ENCODE measurements at regions not wholly inside any gene's neighbourhood (a gene's known extent, or its start where the extent isn't known, plus 50 kb on each side); places are given as distances from the start of the nearest gene placed in this dataset.
"Not testable (repeated sequence)": the region's sequence is repeated elsewhere in the genome, so short reads cannot be mapped to it uniquely, and the experiment has no call there.

- no peak for DNase-seq
Measured at GRCh38 chr5:17690473-17690872, 56.2 kb downstream of the TAF11L14 start.

- DNase-seq, result no peak
Measured at GRCh38 chr5:17691762-17692161, 57.5 kb downstream of the TAF11L14 start.

GRCh38 chr5:17694371-17694770 lies 60.1 kb downstream of the TAF11L14 start:
- no peak for DNase-seq

- no peak for DNase-seq
Measured at GRCh38 chr5:17694914-17695313, 60.7 kb downstream of the TAF11L14 start.

GRCh38 chr5:17696627-17697026 lies 62.4 kb downstream of the TAF11L14 start:
- DNase-seq, result no peak

GRCh38 chr5:17697671-17698070 lies 63.4 kb downstream of the TAF11L14 start:
- DNase-seq, result no peak

- DNase-seq, result no peak
Measured at GRCh38 chr5:17709011-17709710, 74.9 kb downstream of the TAF11L14 start.

- DNase-seq, result no peak
Measured at GRCh38 chr5:17713301-17713700, 79.0 kb downstream of the TAF11L14 start.

GRCh38 chr5:17714186-17714585 lies 79.9 kb downstream of the TAF11L14 start:
- DNase-seq, result no peak

GRCh38 chr5:17719592-17719991 lies 85.3 kb downstream of the TAF11L14 start:
- DNase-seq, result no peak

GRCh38 chr5:17720071-17720470 lies 85.8 kb downstream of the TAF11L14 start:
- DNase-seq, result no peak

GRCh38 chr5:17723876-17724275 lies 89.6 kb downstream of the TAF11L14 start:
- DNase-seq, result no peak

- no peak for DNase-seq
Measured at GRCh38 chr5:17727098-17727497, 92.8 kb downstream of the TAF11L14 start.

GRCh38 chr5:17730421-17730820 lies 96.2 kb downstream of the TAF11L14 start:
- no peak for DNase-seq

- DNase-seq, result no peak
Measured at GRCh38 chr5:17732351-17732923, 98.2 kb downstream of the TAF11L14 start.

- DNase-seq, result no peak
Measured at GRCh38 chr5:17734011-17734410, 99.8 kb downstream of the TAF11L14 start.

GRCh38 chr5:17735761-17736160 lies 101.5 kb downstream of the TAF11L14 start:
- no peak for DNase-seq

- no peak for DNase-seq
Measured at GRCh38 chr5:17737092-17737491, 102.8 kb downstream of the TAF11L14 start.

- DNase-seq, result no peak
Measured at GRCh38 chr5:17738446-17738845, 104.2 kb downstream of the TAF11L14 start.

- no peak for DNase-seq
Measured at GRCh38 chr5:17743580-17744435, 109.5 kb downstream of the TAF11L14 start.

GRCh38 chr5:17748201-17748600 lies 113.9 kb downstream of the TAF11L14 start:
- DNase-seq, result no peak

GRCh38 chr5:17748941-17749340 lies 114.7 kb downstream of the TAF11L14 start:
- DNase-seq, result no peak

- DNase-seq, result not testable (repeated sequence)
Measured at GRCh38 chr5:17755406-17755805, 121.1 kb downstream of the TAF11L14 start.

- DNase-seq, result no peak
Measured at GRCh38 chr5:17761326-17761725, 127.1 kb downstream of the TAF11L14 start.
